Esophagus (tissue), 2 donors: ENCODE measurements at regions not wholly inside any gene's neighbourhood (a gene's known extent, or its start where the extent isn't known, plus 50 kb on each side); places are given as distances from the start of the nearest gene placed in this dataset.

ENCODE experiments used
- H3K27ac ChIP-seq, 2 donors: one replicate each; pipeline ENCODE4 v1.5.1; 2013; ENCODE audit warnings: low read depth in 2 of 2, mild to moderate bottlenecking in 2 of 2, inconsistent platforms in 1 of 2, low read length in 1 of 2, moderate library complexity in 1 of 2
- H3K27me3 ChIP-seq, 2 donors: one replicate each; pipeline ENCODE4 v1.6.1; 2013; ENCODE audit warnings: low read length in 2 of 2, control low read depth in 1 of 2, mild to moderate bottlenecking in 1 of 2; ENCODE audit not compliant: insufficient read depth in 2 of 2, control insufficient read depth in 1 of 2
- H3K36me3 ChIP-seq, 2 donors: one replicate each; pipeline ENCODE4 v1.6.1; 2013; ENCODE audit warnings: low read length in 1 of 2; ENCODE audit not compliant: control insufficient read depth in 2 of 2, insufficient read depth in 2 of 2
- H3K4me1 ChIP-seq, 2 donors: one replicate each; pipeline ENCODE4 v1.6.1; 2013; ENCODE audit warnings: low read length in 1 of 2; ENCODE audit not compliant: control insufficient read depth in 2 of 2, insufficient read depth in 2 of 2
- H3K4me3 ChIP-seq, 2 donors: one replicate each; pipeline ENCODE4 v1.5.1; 2013; ENCODE audit warnings: low read length in 2 of 2, mild to moderate bottlenecking in 2 of 2, low read depth in 1 of 2, moderate library complexity in 1 of 2
- H3K9me3 ChIP-seq, 2 donors: one replicate each; pipeline ENCODE4 v1.6.1; 2013; ENCODE audit warnings: mild to moderate bottlenecking in 2 of 2, low read depth in 1 of 2, low read length in 1 of 2, moderate library complexity in 1 of 2; ENCODE audit not compliant: control insufficient read depth in 2 of 2, insufficient read depth in 1 of 2
- WGBS, 2 donors: extraction: QIAGEN DNeasy Blood & Tissue Kit; methylation state at CpG; one replicate each; pipeline ENCODE4 v1.1.7; 2013; 5-methylcytosine and 5-hydroxymethylcytosine counted together
- donor health status: healthy with polysubstance abuse.
- donor health status: Bipolar disorder and iron deficiency.

DNA sequence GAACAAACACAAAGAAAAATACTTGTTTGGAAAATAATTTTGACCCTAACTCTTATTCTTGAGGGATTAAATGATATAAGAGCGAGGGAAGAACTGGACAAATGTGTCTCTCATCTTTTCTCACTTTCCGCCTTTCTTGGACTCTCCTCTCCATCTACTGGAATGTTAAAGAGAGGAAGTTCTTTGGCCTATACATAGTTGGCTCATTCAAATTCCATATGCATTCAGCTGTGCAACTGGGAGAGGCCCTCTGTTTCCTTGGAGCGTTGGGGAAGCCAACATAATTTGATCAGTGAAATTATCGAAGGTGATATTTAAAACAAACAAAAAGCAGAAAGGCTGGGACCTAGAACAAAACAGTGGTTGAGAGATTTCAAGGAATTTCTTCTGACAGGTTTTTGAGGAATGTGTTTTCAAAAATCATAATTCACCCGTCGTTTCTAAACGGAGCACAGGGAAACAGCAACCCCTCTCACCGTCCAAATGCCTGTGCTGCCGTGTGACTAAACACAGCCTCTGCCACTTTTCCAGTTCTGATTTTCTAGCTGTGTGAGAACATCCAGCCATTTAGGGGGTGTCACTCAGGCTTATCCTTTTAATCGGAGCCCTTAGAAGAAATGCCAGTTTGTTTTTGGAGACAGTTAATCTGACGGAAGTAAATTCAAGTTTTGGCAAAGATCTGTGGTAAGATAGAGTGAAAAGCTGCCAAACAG, 489.9 kb downstream of the SOX2 start:
- no peak overlapping the region for H3K27ac ChIP-seq
- no peak overlapping the region for H3K4me3 ChIP-seq
- H3K9me3 ChIP-seq = no peaks in the 10 kb centered on the region
- no peaks in the 10 kb centered on the region for H3K4me1 ChIP-seq
- 42 to 45% methylated on average over 11 of the region's 11 CpGs for WGBS, 2 donors
- H3K36me3 ChIP-seq = no peaks in the 10 kb centered on the region
- no peaks in the 10 kb centered on the region for H3K27me3 ChIP-seq

DNA sequence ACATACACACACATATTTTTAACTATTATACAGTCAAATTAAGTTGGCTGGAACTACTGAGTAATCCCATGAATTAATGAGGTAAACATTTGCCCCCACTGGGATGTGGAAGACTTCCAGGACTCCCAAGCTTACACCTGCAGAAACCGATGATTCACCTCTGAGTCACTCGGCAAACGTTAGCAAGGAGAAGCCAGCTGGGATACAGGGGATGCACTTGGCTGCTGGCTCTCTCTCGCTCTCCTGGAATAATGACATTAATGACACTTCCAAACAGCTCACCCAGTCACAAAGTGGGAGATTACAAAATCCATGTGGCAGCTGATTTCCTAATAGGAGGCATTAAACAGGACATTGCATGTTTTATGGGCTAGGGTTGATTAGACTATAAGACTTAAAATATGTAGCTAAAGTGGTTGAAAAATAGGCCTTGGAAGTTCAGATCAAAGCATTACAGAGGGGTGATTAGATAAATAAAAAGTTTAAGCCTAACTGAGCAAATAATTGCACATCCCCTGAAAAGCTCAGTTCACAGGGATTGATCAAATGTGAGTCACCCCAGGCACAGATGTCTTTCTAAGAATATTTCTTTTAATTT, 500.9 kb downstream of the SOX2 start:
- Histone ChIP-seq H3K4me3 (no peak overlapping the region), H3K36me3 (no peaks in the 10 kb centered on the region), H3K4me1 (no peaks in the 10 kb centered on the region), H3K27me3 (no peaks in the 10 kb centered on the region), H3K27ac (no peak overlapping the region), H3K9me3 (no peaks in the 10 kb centered on the region)
- 22 to 29% methylated on average over 4 of the region's 4 CpGs for WGBS, 2 donors

GRCh38 chr3:182214416-182214815, 502.7 kb downstream of the SOX2 start:
- no peaks in the 10 kb centered on the region for H3K4me1 ChIP-seq
- no peaks in the 10 kb centered on the region for H3K27me3 ChIP-seq
- 58 to 60% methylated on average over 4 of the region's 4 CpGs for WGBS, 2 donors
- no peaks in the 10 kb centered on the region for H3K36me3 ChIP-seq
- no peaks in the 10 kb centered on the region for H3K9me3 ChIP-seq
- no peak overlapping the region for H3K4me3 ChIP-seq
- no peak overlapping the region for H3K27ac ChIP-seq

- no peak overlapping the region for H3K27ac ChIP-seq
- no peaks in the 10 kb centered on the region for H3K27me3 ChIP-seq
- no peaks in the 10 kb centered on the region for H3K4me1 ChIP-seq
- H3K9me3 ChIP-seq = no peaks in the 10 kb centered on the region
- no peaks in the 10 kb centered on the region for H3K36me3 ChIP-seq
- H3K4me3 ChIP-seq = no peak overlapping the region
These were observed 504.2 kb downstream of the SOX2 start for GRCh38 chr3:182215881-182216280.

DNA sequence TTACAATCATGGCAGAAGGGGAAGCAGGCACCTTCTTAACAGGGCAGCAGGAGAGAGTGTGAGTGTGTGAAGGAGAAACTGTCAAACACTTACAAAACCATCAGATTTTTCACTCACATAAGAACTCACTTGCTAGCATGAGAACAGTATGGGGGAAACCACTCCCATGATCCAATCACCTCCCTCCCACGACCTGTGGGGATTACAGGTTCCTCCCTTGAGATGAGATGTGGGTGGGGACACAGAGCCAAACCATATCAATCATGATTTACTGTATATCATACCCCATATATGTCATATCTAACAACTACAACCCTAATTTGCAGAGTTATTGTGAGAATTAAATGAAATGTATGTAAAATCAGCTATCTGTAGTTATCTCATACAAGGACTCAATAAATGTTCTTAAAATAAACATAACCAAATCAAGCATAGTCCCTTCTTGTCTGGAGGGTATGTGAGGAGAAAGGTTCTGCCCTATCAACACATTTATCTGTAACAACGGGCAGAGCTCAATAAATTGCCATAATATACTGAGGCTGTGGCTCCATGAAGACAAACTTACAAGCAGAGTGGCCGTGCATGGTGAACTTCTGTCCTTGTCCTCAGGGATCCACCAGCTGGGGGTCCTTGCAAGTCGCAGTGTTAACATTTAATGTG, 504.7 kb downstream of the SOX2 start:
- 61 to 64% methylated on average over 4 of the region's 4 CpGs for WGBS, 2 donors
- no peaks in the 10 kb centered on the region for H3K27me3 ChIP-seq

GRCh38 chr3:182220013-182220412, 508.3 kb downstream of the SOX2 start:
- WGBS, 2 donors = 15 to 29% methylated on average over 1 of the region's 1 CpG
- H3K27me3 ChIP-seq = no peaks in the 10 kb centered on the region
- H3K9me3 ChIP-seq = no peaks in the 10 kb centered on the region
- no peak overlapping the region for H3K4me3 ChIP-seq
- no peaks in the 10 kb centered on the region for H3K36me3 ChIP-seq
- no peaks in the 10 kb centered on the region for H3K4me1 ChIP-seq
- no peak overlapping the region for H3K27ac ChIP-seq

More for the DNA sequence above, 504.7 kb downstream of the SOX2 start:
- no peaks in the 10 kb centered on the region for H3K9me3 ChIP-seq
- no peaks in the 10 kb centered on the region for H3K36me3 ChIP-seq
- H3K4me1 ChIP-seq = no peaks in the 10 kb centered on the region
- H3K4me3 ChIP-seq = no peak overlapping the region
- H3K27ac ChIP-seq = no peak overlapping the region

- Histone ChIP-seq H3K36me3 (no peaks in the 10 kb centered on the region), H3K4me1 (no peaks in the 10 kb centered on the region), H3K4me3 (no peak overlapping the region), H3K27ac (no peak overlapping the region), H3K9me3 (no peaks in the 10 kb centered on the region), H3K27me3 (no peaks in the 10 kb centered on the region)
- WGBS, 2 donors = 81 to 94% methylated on average over 1 of the region's 1 CpG
These were observed 508.7 kb downstream of the SOX2 start for GRCh38 chr3:182220471-182220870.

DNA sequence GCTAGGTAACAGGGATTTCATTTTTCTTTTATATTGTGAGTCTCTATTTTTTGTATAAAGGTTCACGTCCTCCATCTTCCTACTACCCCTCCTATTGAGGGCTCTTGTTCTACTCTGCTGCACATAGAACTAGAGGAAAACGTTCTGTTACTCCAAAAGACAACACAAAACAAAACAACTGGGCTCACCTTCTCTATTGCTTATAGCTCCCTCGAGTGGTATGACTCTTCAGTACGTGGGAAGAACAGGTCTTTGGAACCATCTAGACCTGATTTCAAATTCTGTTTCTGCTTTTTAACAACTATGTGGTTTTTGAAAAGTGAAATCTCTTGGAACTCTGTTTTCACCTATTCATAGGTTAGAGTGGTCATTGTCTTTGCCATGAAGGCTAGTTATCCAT, 515.3 kb downstream of the SOX2 start:
- H3K4me3 ChIP-seq = no peak overlapping the region
- no peaks in the 10 kb centered on the region for H3K36me3 ChIP-seq
- no peaks in the 10 kb centered on the region for H3K9me3 ChIP-seq
- 58% methylated on average over 4 of the region's 4 CpGs for WGBS, 2 donors
- H3K27ac ChIP-seq = no peak overlapping the region
- no peaks in the 10 kb centered on the region for H3K27me3 ChIP-seq
- H3K4me1 ChIP-seq = no peaks in the 10 kb centered on the region

GRCh38 chr3:182233405-182233804, 521.7 kb downstream of the SOX2 start:
- Histone ChIP-seq H3K4me3 (no peak overlapping the region), H3K27ac (no peak overlapping the region), H3K9me3 (no peaks in the 10 kb centered on the region), H3K27me3 (no peaks in the 10 kb centered on the region), H3K4me1 (no peaks in the 10 kb centered on the region), H3K36me3 (no peaks in the 10 kb centered on the region)
- 96 to 98% methylated on average over 1 of the region's 1 CpG for WGBS, 2 donors

DNA sequence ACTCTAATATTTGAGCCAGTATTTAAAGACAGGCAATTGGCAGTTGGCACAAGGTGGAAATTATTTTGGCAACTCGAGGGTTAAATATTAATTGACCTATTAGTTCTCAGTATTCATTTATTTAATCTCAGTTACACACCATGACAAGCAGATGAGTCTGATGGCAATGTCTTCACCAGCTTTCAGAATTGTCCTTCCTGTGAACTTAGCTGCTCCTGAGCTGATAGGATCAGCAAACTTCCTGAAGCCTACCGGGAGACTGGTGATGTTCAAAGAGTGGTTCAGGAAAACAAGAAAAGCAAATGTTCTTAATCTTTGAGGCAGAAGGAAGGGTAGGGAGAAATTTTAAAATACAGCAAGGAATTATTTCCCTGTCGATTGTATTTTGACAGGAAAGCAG, 522.2 kb downstream of the SOX2 start:
- H3K27me3 ChIP-seq = no peaks in the 10 kb centered on the region
- no peak overlapping the region for H3K27ac ChIP-seq
- H3K36me3 ChIP-seq = no peaks in the 10 kb centered on the region
- H3K4me1 ChIP-seq = no peaks in the 10 kb centered on the region
- no peaks in the 10 kb centered on the region for H3K9me3 ChIP-seq
- no peak overlapping the region for H3K4me3 ChIP-seq
- 42 to 49% methylated on average over 3 of the region's 3 CpGs for WGBS, 2 donors
